Activated gamma-delta T cell (primary cell): ENCODE measurements at regions not wholly inside any gene's neighbourhood (a gene's known extent, or its start where the extent isn't known, plus 50 kb on each side); places are given as distances from the start of the nearest gene placed in this dataset.
A peak's percentile ranks its signal among the peaks of the same experiment; 100 is the strongest.

Experiments used
- DNase-seq: peaks from one replicate; lab custom pipeline; 2025; lab: John Stamatoyannopoulos, UW

DNA sequence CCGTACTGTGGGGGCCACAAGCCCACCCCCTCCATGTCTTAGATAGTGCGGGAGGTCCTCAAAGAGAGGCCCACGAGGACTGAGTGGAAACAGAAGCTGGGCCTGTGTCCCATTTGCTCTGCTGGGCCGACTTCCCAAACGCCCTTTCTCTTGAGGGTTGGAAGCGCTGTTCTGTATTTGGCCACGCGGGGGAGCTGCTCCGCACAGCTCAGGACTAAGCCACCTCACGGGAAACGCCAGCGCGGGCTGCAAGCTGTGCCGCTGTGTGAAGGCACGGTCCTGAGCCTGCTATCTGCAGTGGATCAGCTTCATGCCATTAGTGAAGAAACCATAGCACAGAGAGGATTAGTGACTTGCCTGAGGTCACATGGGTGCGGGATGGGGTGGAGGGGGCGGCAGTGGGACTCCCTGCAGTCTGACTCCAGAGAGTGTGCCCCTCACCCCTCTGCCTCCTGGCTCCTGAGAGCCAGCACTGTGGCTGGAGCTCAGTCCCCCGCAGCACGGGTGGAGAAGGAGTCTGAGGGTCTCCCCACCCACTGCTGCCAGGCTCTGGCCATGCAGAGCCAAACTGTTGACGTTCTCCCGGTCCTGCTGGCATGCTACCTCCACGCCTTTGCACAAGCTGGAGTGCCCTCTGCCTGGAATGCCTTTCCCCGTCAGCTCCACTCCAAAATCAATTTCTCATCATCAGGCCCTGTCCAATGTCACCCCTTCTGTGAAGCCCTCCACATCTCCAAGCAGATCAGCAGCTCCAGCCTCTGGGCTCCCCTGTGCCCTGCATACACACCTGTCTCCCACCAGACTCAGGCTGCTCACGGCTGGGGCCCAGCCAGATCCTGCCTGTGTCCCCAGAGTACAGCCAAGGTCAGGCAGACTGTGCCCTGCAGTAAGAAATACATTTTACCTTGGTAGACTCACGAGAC lies 51.5 kb upstream of the LRRC32 start:
- peak; percentile 41 for DNase-seq

DNA sequence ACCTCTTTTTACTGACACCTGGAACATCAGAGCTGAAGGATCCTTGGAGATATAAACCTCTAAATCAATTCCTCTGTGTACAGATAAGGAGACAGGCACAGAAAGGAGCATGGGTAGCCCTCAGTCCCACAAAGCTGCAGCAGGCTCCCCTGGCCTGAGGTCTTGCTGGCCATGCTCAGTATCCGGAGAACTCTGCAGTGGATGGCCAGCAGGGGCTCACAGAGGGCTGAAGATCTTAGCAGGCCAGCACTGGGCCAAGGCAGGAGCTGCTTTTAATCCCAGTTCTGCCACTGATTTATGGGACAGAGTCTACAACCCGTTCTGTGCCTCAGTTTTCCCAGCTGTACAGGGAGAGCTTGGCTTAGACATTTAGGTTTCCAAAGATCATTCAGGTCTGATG lies 52.6 kb upstream of the LRRC32 start:
- DNase-seq, result no peak

- DNase-seq, result no peak
These were observed 53.0 kb upstream of the LRRC32 start for GRCh38 chr11:76723548-76723947.

GRCh38 chr11:76724171-76724768 lies 53.7 kb upstream of the LRRC32 start:
- DNase-seq, result no peak

- no peak for DNase-seq
These were observed 54.9 kb upstream of the TSKU start for GRCh38 chr11:76728227-76728626.

GRCh38 chr11:76728778-76729177 lies 54.4 kb upstream of the TSKU start:
- no peak for DNase-seq

GRCh38 chr11:76729214-76729613 lies 53.9 kb upstream of the TSKU start:
- DNase-seq, result no peak

DNA sequence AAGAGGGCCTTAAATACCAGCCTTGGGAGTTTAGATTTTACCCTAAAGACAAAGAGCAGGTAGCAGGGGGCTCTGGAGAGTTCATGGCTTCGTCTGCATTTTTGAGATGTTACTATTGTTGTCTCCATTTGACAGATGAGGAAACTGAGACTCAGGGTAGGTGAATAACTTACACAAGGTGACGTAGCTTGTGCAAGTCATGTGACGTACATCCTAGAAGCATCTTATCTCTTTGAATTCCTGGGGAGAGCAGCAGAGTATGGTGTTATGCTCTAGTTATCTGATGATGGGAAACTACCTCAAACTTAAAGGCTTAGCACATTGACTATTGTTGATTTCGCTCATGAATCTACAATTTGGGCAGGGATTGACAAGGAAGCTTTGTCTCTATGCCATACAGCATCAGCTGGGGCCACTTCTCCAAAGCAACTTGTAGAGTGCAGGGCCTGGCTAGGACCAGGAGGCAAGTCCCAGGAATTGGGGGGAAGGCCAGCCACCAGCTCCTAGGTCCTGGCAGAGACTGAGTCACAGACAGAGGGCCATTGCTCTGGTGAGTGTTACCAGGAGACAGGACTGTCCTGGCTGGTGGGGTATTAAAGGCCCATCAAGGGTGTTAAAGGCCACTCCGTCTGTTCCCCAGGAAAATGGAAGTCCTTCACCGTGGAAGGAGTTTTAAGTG lies 52.1 kb upstream of the TSKU start:
- no peak for DNase-seq

- no peak for DNase-seq
These were observed 50.5 kb upstream of the TSKU start for GRCh38 chr11:76732643-76733042.
